HepG2 (cell line): ENCODE measurements at regions not wholly inside any gene's neighbourhood (a gene's known extent, or its start where the extent isn't known, plus 50 kb on each side); places are given as distances from the start of the nearest gene placed in this dataset.

ENCODE experiments used
- ATAC-seq: fragments of 200-7000 bp; cut with Tn5 transposase; 3 replicates; pipeline ENCODE4 v1.9.1; 2020; ENCODE audit warnings: mild to moderate bottlenecking, moderate library complexity
- BruUV-seq: library from RNA; stranded (reverse); fragments of 400-500 nt; replicated peaks from 2 replicates; lab custom pipeline; 2021; lab: Mats Ljungman, UMichigan
- CTCF ChIA-PET: fragments of 300-600 bp; formaldehyde crosslinking; extraction: SDS; loops from one replicate; lab custom pipeline; 2021; ENCODE audit warnings: low total read pairs, inconsistent platforms, low intra/inter-chr PET ratio; lab: Yijun Ruan, JAX
- POLR2A ChIA-PET: fragments of 350-600 bp; sonication (Branson Sonifier 250); formaldehyde crosslinking; loops from one replicate; lab custom pipeline; 2020; ENCODE audit warnings: antibody characterized with exemption, inconsistent platforms; lab: Yijun Ruan, JAX
- DNase-seq: peaks from one replicate; pipeline ENCODE4 v3.0.0-alpha.2; 2015; ENCODE audit warnings: low spot score
- FAIRE-seq: peaks from 3 replicates; lab custom pipeline; 2011; peaks lifted over from hg19 to GRCh38; lab: Jason Lieb, UNC
- H2AFZ ChIP-seq: one replicate; pipeline ENCODE4 v1.6.1; 2011; ENCODE audit warnings: low read length, inconsistent platforms
- H3K27ac ChIP-seq: fragments of 300-600 bp; 3 replicates; pipeline ENCODE4 v1.8.0; 2011; ENCODE audit warnings: mixed run types, mild to moderate bottlenecking, mixed read lengths, low read length, inconsistent platforms; ENCODE audit not compliant: insufficient read depth; ENCODE audit errors: extremely low read length
- H3K27me3 ChIP-seq, 2 experiments: fragments of 200-600 bp in 1 of 2; 2 replicates in 1 of 2; 3 replicates in 1 of 2; pipeline versions ENCODE4 v1.6.0 to v1.8.0; 2011; ENCODE audit warnings: low read length in 2 of 2, mild to moderate bottlenecking in 2 of 2, moderate library complexity in 2 of 2, inconsistent platforms in 1 of 2; ENCODE audit not compliant: insufficient read depth in 2 of 2, control insufficient read depth in 1 of 2
- H3K36me3 ChIP-seq, 2 experiments: fragments of 200-600 bp in 1 of 2; replicated peaks in 1 of 2; 2 replicates in 1 of 2; 3 replicates in 1 of 2; pipeline versions ENCODE4 v1.5.1 to v1.8.0; 2011; ENCODE audit warnings: low read length in 2 of 2, inconsistent platforms in 1 of 2; ENCODE audit not compliant: insufficient read depth in 2 of 2, control insufficient read depth in 1 of 2
- H3K4me1 ChIP-seq: 2 replicates; pipeline ENCODE4 v1.5.1; 2012; ENCODE audit warnings: low read length, inconsistent platforms; ENCODE audit not compliant: insufficient read depth
- H3K4me2 ChIP-seq: 2 replicates; pipeline ENCODE4 v1.6.0; 2011; ENCODE audit warnings: low read depth, low read length, inconsistent platforms
- H3K4me3 ChIP-seq, 3 experiments: fragments of 200-600 bp in 1 of 3; sonication (generic), shearing (Covaris generic) in 1 of 3; replicated peaks in 1 of 3; 2 replicates each; pipeline ENCODE4 v1.5.1; 2011 to 2016; ENCODE audit warnings: low read length in 3 of 3, inconsistent platforms in 2 of 3, low read depth in 2 of 3, mild to moderate bottlenecking in 2 of 3, control low read depth in 1 of 3, mixed read lengths in 1 of 3; ENCODE audit not compliant: insufficient read depth in 1 of 3
- H3K79me2 ChIP-seq: one replicate; pipeline ENCODE4 v1.6.1; 2011; ENCODE audit warnings: low read length, inconsistent platforms; ENCODE audit not compliant: insufficient read depth
- H3K9ac ChIP-seq: 2 replicates; pipeline ENCODE4 v1.6.0; 2011; ENCODE audit warnings: mild to moderate bottlenecking, low read depth, low read length, inconsistent platforms; ENCODE audit not compliant: insufficient read depth
- H3K9me3 ChIP-seq: 2 replicates; pipeline ENCODE4 v1.5.1; 2012; ENCODE audit warnings: mild to moderate bottlenecking, low read length
- H4K20me1 ChIP-seq: 2 replicates; pipeline ENCODE4 v1.6.0; 2011; ENCODE audit warnings: inconsistent platforms, mild to moderate bottlenecking, low read length, moderate library complexity; ENCODE audit not compliant: insufficient read depth
- BORCS8-MEF2B ChIP-seq: sonication (generic); formaldehyde crosslinking; IDR thresholded peaks from 2 replicates; pipeline ENCODE4 v1.8.0; 2022; ENCODE audit warnings: mild to moderate bottlenecking, missing genetic modification reagents
- DNMT1 ChIP-seq: sonication (generic); formaldehyde crosslinking; IDR thresholded peaks from 2 replicates; pipeline ENCODE4 v1.5.1; 2020; ENCODE audit warnings: mild to moderate bottlenecking, missing genetic modification reagents
- HMG20B ChIP-seq: conservative IDR thresholded peaks from 2 replicates; pipeline ENCODE4 v1.6.1; 2016; ENCODE audit warnings: missing genetic modification reagents, missing compliant biosample characterization
- HOXA9 ChIP-seq: sonication (generic); formaldehyde crosslinking; IDR thresholded peaks from 2 replicates; pipeline ENCODE4 v1.8.1; 2022; ENCODE audit warnings: missing genetic modification reagents, mild to moderate bottlenecking, moderate library complexity, borderline replicate concordance
- SNRNP70 ChIP-seq: fragments of 200-400 bp; formaldehyde crosslinking; IDR thresholded peaks from 2 replicates; pipeline ENCODE4 v1.6.1; 2017; ENCODE audit warnings: mild to moderate bottlenecking, low read depth, low read length, moderate library complexity
- TARDBP ChIP-seq: sonication (generic); formaldehyde crosslinking; IDR thresholded peaks from 2 replicates; pipeline ENCODE4 v1.8.0; 2022; ENCODE audit warnings: mild to moderate bottlenecking, missing genetic modification reagents
- ZBTB42 ChIP-seq: sonication (generic); formaldehyde crosslinking; IDR thresholded peaks from 2 replicates; pipeline ENCODE4 v1.5.0; 2020; ENCODE audit warnings: mild to moderate bottlenecking, missing genetic modification reagents
- ZC3H13 ChIP-seq: sonication (generic); formaldehyde crosslinking; IDR thresholded peaks from 2 replicates; pipeline ENCODE4 v1.8.1; 2023; ENCODE audit warnings: mild to moderate bottlenecking, missing genetic modification reagents, moderate library complexity
- ZFP36L1 ChIP-seq: sonication (generic); formaldehyde crosslinking; IDR thresholded peaks from 2 replicates; pipeline ENCODE4 v1.8.0; 2022; ENCODE audit warnings: mild to moderate bottlenecking, missing genetic modification reagents, moderate library complexity
- ZNF362 ChIP-seq: sonication (generic); formaldehyde crosslinking; IDR thresholded peaks from 2 replicates; pipeline ENCODE4 v1.4.0; 2020; ENCODE audit warnings: missing genetic modification reagents, mild to moderate bottlenecking, borderline replicate concordance
- ZNF749 ChIP-seq: sonication (generic); formaldehyde crosslinking; IDR thresholded peaks from 2 replicates; pipeline ENCODE4 v1.8.0; 2022; ENCODE audit warnings: mild to moderate bottlenecking, missing genetic modification reagents, moderate library complexity, borderline replicate concordance
- WGBS: methylation state at CpG from one replicate; pipeline ENCODE4 v1.1.6; 2017; ENCODE audit warnings: low lambda C conversion rate; 5-methylcytosine and 5-hydroxymethylcytosine counted together
- in situ Hi-C: cut with HindIII; loops from 2 replicates; pipeline ENCODE4 v1.10.0; 2017; ENCODE audit warnings: low pct_unique_long_range_greater_than_20kb; ENCODE audit not compliant: extremely low pct_ligation_motif_present
- intact Hi-C: fragments of 100-400 bp; cut with micrococcal nuclease; formaldehyde crosslinking; loops from one replicate; pipeline ENCODE4 v1.10.0; 2022; ENCODE audit not compliant: unreplicated experiment

DNA sequence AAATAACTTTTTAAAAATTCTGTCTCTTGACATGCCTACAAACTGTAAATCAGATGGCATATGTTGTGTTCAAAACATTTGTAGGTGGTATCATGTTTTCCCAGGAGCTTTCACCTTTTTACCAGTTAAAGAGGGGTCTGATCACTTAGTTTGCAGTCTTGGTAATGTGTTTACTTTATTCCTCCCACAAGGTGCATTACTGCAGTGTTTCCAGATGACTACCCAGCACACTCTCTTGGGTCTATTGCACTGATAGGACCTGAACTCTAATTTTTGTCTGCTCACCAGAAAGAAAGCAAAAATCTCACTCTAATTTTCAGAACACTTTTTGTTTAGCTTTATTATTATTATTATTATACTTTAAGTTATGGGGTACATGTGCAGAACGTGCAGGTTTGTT lies 734.1 kb downstream of the GBE1 start:
- no peak overlapping the region for H3K4me2 ChIP-seq
- WGBS: 75% methylated on average over 1 of the region's 1 CpG
- TF ChIP-seq DNMT1 (CRISPR knock-in tag) (no peak), ZFP36L1 (CRISPR knock-in tag) (no peak), HOXA9 (no peak), HMG20B (CRISPR knock-in tag) (no peak), SNRNP70 (no peak), ZNF749 (CRISPR knock-in tag) (no peak), ZBTB42 (no peak), BORCS8-MEF2B (CRISPR knock-in tag) (no peak), TARDBP (CRISPR knock-in tag) (no peak), ZNF362 (CRISPR knock-in tag) (no peak), ZC3H13 (CRISPR knock-in tag) (no peak)
- TF ChIP-seq, all 625 proteins: peak for 0
- Histone ChIP-seq H3K4me3 (no peak overlapping the region), H3K4me1 (no peaks in the 10 kb centered on the region), H3K27me3 (no peaks in the 10 kb centered on the region), H3K9me3 (no peaks in the 10 kb centered on the region), H3K79me2 (no peaks in the 10 kb centered on the region), H2AFZ (no peak overlapping the region), H4K20me1 (no peaks in the 10 kb centered on the region), H3K9ac (no peak overlapping the region), H3K36me3 (no peaks in the 10 kb centered on the region), H3K27ac (no peak overlapping the region)
- ChIA-PET CTCF (no interaction called here), POLR2A (no interaction called here)
- FAIRE-seq: no peak
- DNase-seq: no peak
- in situ Hi-C loops: no loop called here
- intact Hi-C loops: no loop called here
- ATAC-seq: no peak
- no TSS peak for BruUV-seq
